IPS-15b (cell line): ENCODE measurements at regions not wholly inside any gene's neighbourhood (a gene's known extent, or its start where the extent isn't known, plus 50 kb on each side); places are given as distances from the start of the nearest gene placed in this dataset.
"Not testable (repeated sequence)": the region's sequence is repeated elsewhere in the genome, so short reads cannot be mapped to it uniquely, and the experiment has no call there.

ENCODE experiments used
- H3K27me3 ChIP-seq: one replicate; pipeline ENCODE4 v1.6.1; 2013; ENCODE audit warnings: low read length; ENCODE audit not compliant: control insufficient read depth, insufficient read depth
- H3K36me3 ChIP-seq: one replicate; pipeline ENCODE4 v1.6.1; 2013; ENCODE audit warnings: low read length; ENCODE audit not compliant: control insufficient read depth, insufficient read depth
- H3K4me1 ChIP-seq: one replicate; pipeline ENCODE4 v1.6.1; 2013; ENCODE audit warnings: mild to moderate bottlenecking, low read length; ENCODE audit not compliant: control insufficient read depth, insufficient read depth
- H3K4me3 ChIP-seq: one replicate; pipeline ENCODE4 v1.5.1; 2013; ENCODE audit warnings: low read depth, low read length
- H3K9ac ChIP-seq: one replicate; pipeline ENCODE4 v1.6.1; 2013; ENCODE audit warnings: low read depth, mild to moderate bottlenecking, low read length
- H3K9me3 ChIP-seq: one replicate; pipeline ENCODE4 v1.6.1; 2013; ENCODE audit warnings: mild to moderate bottlenecking, low read length; ENCODE audit not compliant: control insufficient read depth, insufficient read depth

GRCh38 chrX:110915570-110915969 lies 120.0 kb upstream of the CHRDL1 start:
- no peaks in the 10 kb centered on the region for H3K36me3 ChIP-seq
- H3K9ac ChIP-seq: no peak overlapping the region
- H3K27me3 ChIP-seq: no peaks in the 10 kb centered on the region
- no peaks in the 10 kb centered on the region for H3K4me1 ChIP-seq
- no peaks in the 10 kb centered on the region for H3K9me3 ChIP-seq
- H3K4me3 ChIP-seq: no peak overlapping the region

GRCh38 chrX:110915111-110915510 lies 119.5 kb upstream of the CHRDL1 start:
- Histone ChIP-seq H3K4me1 (no peaks in the 10 kb centered on the region), H3K27me3 (no peaks in the 10 kb centered on the region), H3K4me3 (no peak overlapping the region), H3K9me3 (no peaks in the 10 kb centered on the region), H3K36me3 (no peaks in the 10 kb centered on the region), H3K9ac (no peak overlapping the region)

- Histone ChIP-seq H3K36me3 (no peaks in the 10 kb centered on the region), H3K4me3 (no peak overlapping the region), H3K9ac (no peak overlapping the region), H3K27me3 (no peaks in the 10 kb centered on the region), H3K4me1 (no peaks in the 10 kb centered on the region), H3K9me3 (no peaks in the 10 kb centered on the region)
These were observed 118.7 kb upstream of the CHRDL1 start for GRCh38 chrX:110914281-110914680.

- H3K36me3 ChIP-seq, H3K4me1 ChIP-seq, H3K9ac ChIP-seq, H3K4me3 ChIP-seq, H3K27me3 ChIP-seq: not testable (repeated sequence)
- H3K9me3 ChIP-seq: peaks cover 13% of the 10 kb centered on the region
These were observed 109.1 kb upstream of the CHRDL1 start for GRCh38 chrX:110904747-110905146.

- H3K36me3 ChIP-seq: no peaks in the 10 kb centered on the region
- no peak overlapping the region for H3K4me3 ChIP-seq
- no peaks in the 10 kb centered on the region for H3K27me3 ChIP-seq
- no peaks in the 10 kb centered on the region for H3K9me3 ChIP-seq
- no peak overlapping the region for H3K9ac ChIP-seq
- no peaks in the 10 kb centered on the region for H3K4me1 ChIP-seq
These were observed 86.4 kb upstream of the CHRDL1 start for GRCh38 chrX:110881971-110882370.

- H3K4me3 ChIP-seq: no peak overlapping the region
These were observed 81.7 kb upstream of the CHRDL1 start for GRCh38 chrX:110877326-110877725.

GRCh38 chrX:110871839-110872238 lies 76.2 kb upstream of the CHRDL1 start:
- Histone ChIP-seq H3K9me3 (no peaks in the 10 kb centered on the region), H3K9ac (no peak overlapping the region), H3K27me3 (no peaks in the 10 kb centered on the region), H3K36me3 (no peaks in the 10 kb centered on the region), H3K4me3 (no peak overlapping the region), H3K4me1 (no peaks in the 10 kb centered on the region)

More at GRCh38 chrX:110877326-110877725, 81.7 kb upstream of the CHRDL1 start:
- H3K4me1 ChIP-seq: no peaks in the 10 kb centered on the region
- no peaks in the 10 kb centered on the region for H3K27me3 ChIP-seq
- H3K36me3 ChIP-seq: no peaks in the 10 kb centered on the region
- H3K9ac ChIP-seq: no peak overlapping the region
- no peaks in the 10 kb centered on the region for H3K9me3 ChIP-seq

GRCh38 chrX:110866421-110866820 lies 70.8 kb upstream of the CHRDL1 start:
- Histone ChIP-seq H3K4me1 (no peaks in the 10 kb centered on the region), H3K36me3 (no peaks in the 10 kb centered on the region), H3K4me3 (no peak overlapping the region), H3K9me3 (no peaks in the 10 kb centered on the region), H3K9ac (no peak overlapping the region), H3K27me3 (no peaks in the 10 kb centered on the region)

- Histone ChIP-seq H3K27me3 (no peaks in the 10 kb centered on the region), H3K4me3 (no peak overlapping the region)
These were observed 68.3 kb upstream of the CHRDL1 start for GRCh38 chrX:110863883-110864282.

GRCh38 chrX:110858565-110858964 lies 62.9 kb upstream of the CHRDL1 start:
- Histone ChIP-seq H3K4me1 (peaks cover 2% of the 10 kb centered on the region), H3K27me3 (no peaks in the 10 kb centered on the region), H3K36me3 (no peaks in the 10 kb centered on the region), H3K9me3 (no peaks in the 10 kb centered on the region), H3K9ac (no peak overlapping the region), H3K4me3 (no peak overlapping the region)

More at GRCh38 chrX:110863883-110864282, 68.3 kb upstream of the CHRDL1 start:
- Histone ChIP-seq H3K4me1 (no peaks in the 10 kb centered on the region), H3K9me3 (no peaks in the 10 kb centered on the region), H3K36me3 (no peaks in the 10 kb centered on the region), H3K9ac (no peak overlapping the region)

GRCh38 chrX:110853610-110854009 lies 58.0 kb upstream of the CHRDL1 start:
- no peaks in the 10 kb centered on the region for H3K9me3 ChIP-seq
- H3K4me3 ChIP-seq: no peak overlapping the region
- no peaks in the 10 kb centered on the region for H3K27me3 ChIP-seq
- H3K9ac ChIP-seq: no peak overlapping the region
- no peaks in the 10 kb centered on the region for H3K36me3 ChIP-seq
- H3K4me1 ChIP-seq: peaks cover 2% of the 10 kb centered on the region

GRCh38 chrX:110852180-110852579 lies 56.6 kb upstream of the CHRDL1 start:
- Histone ChIP-seq H3K4me1 (peaks cover 2% of the 10 kb centered on the region), H3K4me3 (no peak overlapping the region), H3K27me3 (no peaks in the 10 kb centered on the region), H3K36me3 (no peaks in the 10 kb centered on the region), H3K9ac (no peak overlapping the region), H3K9me3 (no peaks in the 10 kb centered on the region)

- Histone ChIP-seq H3K36me3 (no peaks in the 10 kb centered on the region), H3K27me3 (no peaks in the 10 kb centered on the region), H3K4me1 (peaks cover 2% of the 10 kb centered on the region), H3K4me3 (no peak overlapping the region), H3K9ac (no peak overlapping the region), H3K9me3 (no peaks in the 10 kb centered on the region)
These were observed 56.2 kb upstream of the CHRDL1 start for GRCh38 chrX:110851780-110852179.
